M059J (cell line): ENCODE measurements at regions not wholly inside any gene's neighbourhood (a gene's known extent, or its start where the extent isn't known, plus 50 kb on each side); places are given as distances from the start of the nearest gene placed in this dataset.

ENCODE experiments used
- DNase-seq: peaks from one replicate; pipeline ENCODE4 v3.0.0-alpha.2; 2012; ENCODE audit warnings: low read depth

- DNase-seq: no peak
Observed at GRCh38 chr7:56219017-56219416, 102.8 kb upstream of the NUPR2 start.

GRCh38 chr7:56218510-56218909 is 102.3 kb upstream of the NUPR2 start:
- DNase-seq: no peak

GRCh38 chr7:56213574-56213973 is 97.4 kb upstream of the NUPR2 start:
- no peak for DNase-seq

GRCh38 chr7:56206420-56206819 is 90.2 kb upstream of the NUPR2 start:
- DNase-seq: no peak

GRCh38 chr7:56199639-56200038 is 83.4 kb upstream of the NUPR2 start:
- DNase-seq: no peak

- peak; percentile 4 for DNase-seq
Observed at GRCh38 chr7:56196195-56196594, 80.0 kb upstream of the NUPR2 start.

- DNase-seq: no peak
Observed at GRCh38 chr7:56188823-56189346, 72.7 kb upstream of the NUPR2 start.

- no peak for DNase-seq
Observed at GRCh38 chr7:56188376-56188775, 72.2 kb upstream of the NUPR2 start.

GRCh38 chr7:56181010-56181409 is 64.8 kb upstream of the NUPR2 start:
- no peak for DNase-seq

GRCh38 chr7:56175771-56176170 is 59.6 kb upstream of the NUPR2 start:
- no peak for DNase-seq

GRCh38 chr7:56174875-56175760 is 58.9 kb upstream of the NUPR2 start:
- no peak for DNase-seq

- DNase-seq: no peak
Observed at GRCh38 chr7:56174346-56174874, 58.2 kb upstream of the NUPR2 start.
